ENCODE measurements at regions not wholly inside any gene's neighbourhood (a gene's known extent, or its start where the extent isn't known, plus 50 kb on each side); places are given as distances from the start of the nearest gene placed in this dataset.
"Not testable (repeated sequence)": the region's sequence is repeated elsewhere in the genome, so short reads cannot be mapped to it uniquely, and the experiment has no call there.

DNA sequence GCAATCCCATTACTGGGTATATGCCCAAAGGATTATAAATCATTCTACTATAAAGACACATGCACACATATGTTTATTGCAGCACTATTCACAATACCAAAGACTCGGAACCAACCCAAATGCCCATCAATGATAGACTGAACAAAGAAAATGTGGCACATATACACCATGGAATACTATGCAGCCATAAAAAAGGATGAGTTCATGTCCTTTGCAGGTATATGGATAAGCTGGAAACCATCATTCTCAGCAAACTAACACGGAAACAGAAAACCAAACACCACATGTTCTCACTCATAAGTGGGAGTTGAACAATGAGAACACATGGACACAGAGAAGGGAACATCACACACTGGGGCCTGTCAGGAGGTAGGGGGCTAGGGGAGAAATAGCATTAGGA lies 235.7 kb downstream of the PTN start:
- not testable (repeated sequence) for DNase-seq

DNA sequence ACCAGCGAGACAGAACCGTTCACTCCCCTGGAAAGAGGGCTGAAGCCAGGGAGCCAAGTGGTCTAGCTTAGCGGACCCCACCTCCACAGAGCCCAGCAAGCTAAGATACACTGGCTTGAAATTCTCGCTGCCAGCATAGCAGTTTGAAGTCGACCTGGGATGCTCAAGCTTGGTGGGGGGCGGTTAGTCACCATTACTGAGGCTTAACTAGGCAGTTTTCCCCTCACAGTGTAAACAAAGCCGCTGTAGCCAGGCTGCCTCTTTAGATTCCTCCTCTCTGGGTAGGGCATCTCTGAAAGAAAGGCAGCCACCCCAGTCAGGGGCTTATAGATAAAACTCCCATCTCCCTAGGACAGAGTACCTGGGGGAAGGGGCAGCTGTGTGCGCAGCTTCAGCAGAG lies 235.1 kb downstream of the CHRM2 start:
- DNase-seq = not testable (repeated sequence)

DNA sequence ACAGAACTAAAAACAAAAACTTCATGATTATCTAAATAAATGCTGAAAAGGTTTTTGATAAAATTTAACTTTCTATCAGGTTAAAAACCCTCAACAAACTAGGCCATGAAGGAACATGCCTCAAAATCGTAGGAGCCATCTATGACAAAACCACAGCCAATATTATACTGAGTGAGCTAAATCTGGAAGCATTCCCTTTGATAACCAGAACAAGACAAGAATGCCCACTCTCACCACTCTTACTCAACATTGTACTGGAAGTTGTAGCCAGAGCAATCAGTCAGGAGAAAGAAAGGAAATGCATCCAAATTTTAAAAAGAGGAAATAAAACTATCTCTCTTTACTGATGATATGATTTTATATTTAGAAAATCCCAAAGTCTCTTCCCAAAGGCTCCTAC lies 228.7 kb downstream of the CHRM2 start:
- no peak for DNase-seq

DNA sequence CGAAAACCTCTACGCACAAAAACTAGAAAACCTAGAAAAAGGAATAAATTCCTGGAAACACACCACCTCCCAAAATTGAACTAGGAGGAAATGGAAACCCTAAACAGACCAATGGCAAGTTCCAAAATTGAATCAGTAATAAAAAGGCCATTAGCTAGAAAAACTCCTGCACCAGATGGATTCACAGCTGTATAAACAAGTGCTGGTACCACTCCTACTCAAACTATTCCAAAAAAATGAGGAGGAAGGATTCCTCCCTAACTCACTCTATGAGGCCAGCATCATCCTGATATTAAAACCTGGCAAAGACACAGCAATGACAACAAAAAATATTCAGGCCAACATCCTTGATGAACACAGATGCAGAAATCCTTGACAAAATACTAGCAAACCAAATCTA lies 228.2 kb downstream of the CHRM2 start:
- no peak for DNase-seq

DNA sequence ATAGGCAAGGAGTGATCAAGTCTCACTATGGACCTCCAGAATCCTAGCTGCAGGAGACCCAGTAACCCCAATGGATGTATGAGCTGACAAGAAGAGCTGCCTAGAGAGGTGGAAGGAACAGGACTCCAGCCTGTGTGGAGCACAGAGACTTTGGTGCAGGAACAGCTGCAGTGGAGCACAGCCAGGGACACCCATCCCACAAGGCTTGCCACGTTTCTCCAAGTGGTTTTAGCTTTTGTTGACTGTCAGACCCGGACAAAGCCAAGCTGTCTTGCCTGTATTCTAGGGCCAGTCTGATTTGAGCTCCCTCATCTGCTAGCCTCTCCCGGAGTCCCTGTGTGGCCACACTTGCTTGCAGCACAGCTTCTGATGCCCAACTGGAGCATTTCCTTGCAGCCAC lies 224.7 kb downstream of the CHRM2 start:
- DNase-seq = no peak

DNA sequence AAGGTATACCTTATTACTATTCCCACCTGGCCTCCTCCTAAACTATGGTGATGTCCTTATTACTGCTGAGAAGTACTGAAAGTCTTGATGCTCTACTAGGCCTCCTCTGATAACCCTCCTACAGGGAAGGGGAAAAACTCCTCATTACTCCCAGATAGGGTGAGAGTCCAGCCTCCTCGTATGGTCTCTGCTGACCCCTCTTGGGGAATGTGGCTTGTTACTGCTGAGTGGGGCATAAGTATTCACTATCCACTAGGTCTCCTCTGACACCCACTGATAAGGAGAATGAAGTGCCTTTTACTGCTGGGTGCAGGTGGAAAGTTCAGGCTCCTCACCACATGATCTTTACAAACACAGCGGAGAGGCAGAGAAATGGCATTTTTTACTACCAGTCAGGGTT lies 222.9 kb downstream of the CHRM2 start:
- no peak for DNase-seq

DNA sequence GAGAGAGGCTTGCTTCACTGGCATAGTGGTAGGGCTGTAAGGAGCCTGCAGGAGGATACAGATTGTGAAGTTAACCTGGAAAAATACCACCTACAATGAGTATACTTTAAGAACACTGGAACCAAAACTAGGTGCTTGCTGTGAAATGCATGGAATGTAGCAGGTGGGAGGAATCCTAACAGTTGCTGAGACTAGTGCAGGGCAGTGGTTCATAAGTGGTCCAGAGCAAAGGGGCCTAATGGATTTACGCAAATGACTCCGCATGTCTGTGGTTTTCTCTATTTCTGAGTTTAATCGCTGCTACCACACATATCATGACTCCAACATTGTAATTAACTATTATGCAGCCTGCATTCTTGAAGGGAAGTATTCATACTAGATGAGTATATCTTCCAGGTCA lies 218.4 kb downstream of the CHRM2 start:
- no peak for DNase-seq

DNA sequence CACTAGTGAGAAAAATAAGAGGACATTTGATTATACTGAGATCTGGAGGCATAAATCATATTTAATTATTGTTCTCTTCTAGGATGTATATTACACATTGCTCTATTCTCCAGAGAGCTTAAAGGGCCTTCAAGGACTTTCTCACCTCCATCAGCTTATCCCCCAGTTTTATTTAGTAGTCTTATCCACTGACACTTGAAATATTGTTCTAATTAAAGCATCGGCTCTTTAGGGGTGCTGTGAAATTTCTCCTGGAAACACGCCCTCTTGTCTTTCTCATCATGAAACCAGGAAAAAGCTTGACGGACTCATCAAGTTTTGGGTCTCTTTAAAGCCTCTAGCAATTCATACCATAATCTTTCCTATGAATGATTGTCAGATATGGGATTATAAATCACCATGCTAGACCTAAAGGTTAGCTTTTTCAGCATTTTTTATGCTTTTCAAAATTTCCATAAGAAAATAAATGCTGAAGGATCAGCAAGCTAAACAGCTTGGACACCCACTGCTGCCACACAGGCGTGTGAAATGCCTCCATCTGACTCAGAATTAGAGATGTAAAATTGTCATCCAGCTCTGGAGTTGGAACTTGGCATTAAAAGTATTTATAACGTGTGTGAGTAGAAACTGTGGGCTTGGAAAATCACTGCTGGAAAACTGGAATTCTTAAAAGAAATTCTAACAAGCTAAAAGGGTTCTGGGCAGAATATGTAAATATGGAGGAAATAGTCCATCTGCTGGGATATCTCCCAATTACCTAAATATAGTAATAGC lies 216.3 kb downstream of the CHRM2 start:
- no peak for DNase-seq

DNA sequence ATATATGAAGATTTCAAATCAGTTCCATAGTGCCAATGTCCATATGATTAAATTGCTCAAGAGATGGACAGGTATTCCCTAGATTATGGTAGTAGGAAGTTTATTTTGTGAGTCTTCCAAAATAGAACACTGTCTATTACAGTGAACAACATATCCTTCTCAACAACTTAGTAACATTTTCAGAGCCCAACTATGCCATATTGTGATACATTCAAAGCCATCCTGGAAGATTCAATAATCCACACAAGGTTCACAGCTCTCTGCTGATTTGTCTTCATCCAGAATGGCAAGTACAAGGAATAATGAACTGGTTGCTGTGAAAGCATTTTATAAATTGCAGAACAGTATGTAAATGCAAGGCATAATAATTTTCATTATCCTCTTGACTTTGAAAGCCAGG lies 213.9 kb downstream of the CHRM2 start:
- DNase-seq = no peak

DNA sequence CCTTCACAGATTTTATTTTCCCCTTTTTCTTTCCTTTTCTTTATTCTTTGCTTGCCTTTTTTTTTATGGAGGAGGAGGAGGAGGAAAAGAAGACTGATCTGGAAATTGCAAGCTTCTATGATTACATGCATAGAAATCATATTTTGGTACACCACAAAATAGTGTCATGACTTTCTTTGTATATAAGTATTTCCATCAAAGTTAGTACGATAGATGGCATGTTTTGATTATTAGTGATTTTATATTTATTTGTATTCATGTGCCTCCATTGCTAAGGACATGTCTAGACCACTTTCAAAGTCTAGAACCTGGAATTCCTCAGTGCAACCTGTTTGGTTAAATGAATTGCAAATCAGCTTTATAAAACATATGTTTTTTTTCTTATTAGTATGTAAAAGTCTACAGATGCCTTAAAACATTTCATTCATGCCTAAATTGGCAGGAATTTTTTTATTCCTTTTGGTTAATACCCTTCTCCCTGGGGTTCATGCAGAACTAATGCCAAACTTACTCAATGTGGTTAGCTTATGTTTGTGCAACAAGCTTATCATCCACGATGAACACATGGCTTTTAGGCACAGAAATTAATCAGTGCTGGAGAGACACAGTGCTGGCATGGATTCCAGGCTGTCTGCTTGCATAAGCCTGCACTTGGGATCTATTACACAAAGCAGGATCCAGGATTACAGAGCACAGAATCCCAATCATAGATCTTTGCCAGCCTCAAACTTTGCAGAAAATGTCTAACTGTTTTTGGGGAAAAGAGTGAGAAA lies 213.1 kb downstream of the CHRM2 start:
- DNase-seq = no peak

DNA sequence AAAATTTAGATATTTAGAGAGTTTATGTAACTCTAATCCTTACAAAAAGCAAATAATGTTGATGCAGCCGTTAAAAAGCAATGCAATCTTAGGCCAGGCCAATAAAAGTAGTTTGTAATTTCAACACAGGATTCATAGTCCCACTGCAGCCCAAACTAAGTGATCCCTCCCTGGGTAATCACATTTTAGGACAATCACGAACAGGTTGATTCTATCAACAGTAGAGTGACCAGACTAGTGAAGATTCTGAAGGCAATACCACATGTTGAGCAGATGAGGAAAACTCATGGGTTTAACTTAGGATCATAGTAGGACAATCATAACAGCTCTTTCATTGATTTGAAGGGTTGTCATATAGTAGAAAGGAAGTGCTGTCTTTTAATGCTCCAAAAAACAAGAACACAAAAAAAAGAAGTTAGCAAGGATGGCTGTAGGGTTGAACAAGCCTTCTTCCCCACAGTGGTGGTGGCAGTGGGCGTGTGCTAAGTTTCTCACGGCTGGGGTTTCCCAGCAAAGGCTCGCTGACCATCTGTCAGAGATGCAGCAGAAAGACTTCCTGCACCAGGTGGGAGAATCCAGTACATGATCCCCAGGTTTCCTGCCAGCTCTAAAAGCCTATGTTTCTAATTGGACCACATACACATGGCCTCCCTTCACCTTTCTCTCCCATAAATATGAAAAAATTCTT lies 212.2 kb downstream of the CHRM2 start:
- DNase-seq = no peak

DNA sequence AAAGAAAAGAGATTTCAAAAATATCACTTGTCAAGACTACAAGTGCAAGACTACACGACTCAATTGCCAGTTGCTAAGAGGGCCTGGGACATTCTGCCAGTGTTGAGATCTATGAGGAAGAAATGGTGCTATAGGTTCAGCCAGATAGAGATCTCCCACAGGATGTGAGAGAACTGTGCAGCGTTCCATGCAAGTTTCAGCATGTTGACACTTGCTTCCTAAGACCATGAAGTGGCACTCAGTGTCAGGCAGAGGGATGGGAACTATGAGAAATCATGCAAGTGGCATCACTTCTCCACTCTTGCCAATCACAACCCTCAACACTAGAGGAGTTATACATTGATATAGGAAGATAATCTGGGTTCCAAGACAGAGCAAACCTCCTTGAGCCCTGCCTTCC lies 210.3 kb downstream of the CHRM2 start:
- DNase-seq = no peak

DNA sequence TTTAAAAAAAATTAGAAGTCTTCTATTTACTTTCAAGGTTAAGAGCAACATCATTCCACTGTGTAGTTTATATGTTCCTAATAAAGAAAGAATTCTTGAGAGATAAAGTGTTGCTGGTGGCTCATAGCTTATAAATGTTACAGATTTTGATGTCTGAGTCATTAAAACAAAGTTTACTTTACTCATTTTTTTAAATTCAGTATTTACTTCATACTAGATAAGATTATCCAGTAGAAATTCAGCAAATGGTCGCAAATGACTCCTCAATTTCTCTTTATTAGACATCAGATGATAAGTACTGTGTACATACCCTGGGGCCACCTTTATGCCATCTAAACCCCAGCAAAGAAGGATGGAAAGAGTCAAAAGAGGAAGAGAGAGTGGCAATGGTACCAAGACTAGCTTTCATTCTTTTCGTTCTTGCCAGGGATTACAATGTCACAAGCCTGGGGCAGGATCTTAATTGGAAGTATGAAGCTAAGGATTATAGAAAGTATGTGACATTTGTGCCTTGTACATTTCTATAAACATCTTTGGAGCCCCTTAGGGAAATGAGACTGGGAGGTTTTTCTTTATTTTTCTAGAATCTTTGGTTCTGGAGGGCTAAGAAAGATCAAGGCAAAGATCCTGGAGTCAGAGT lies 206.1 kb downstream of the CHRM2 start:
- no peak for DNase-seq

DNA sequence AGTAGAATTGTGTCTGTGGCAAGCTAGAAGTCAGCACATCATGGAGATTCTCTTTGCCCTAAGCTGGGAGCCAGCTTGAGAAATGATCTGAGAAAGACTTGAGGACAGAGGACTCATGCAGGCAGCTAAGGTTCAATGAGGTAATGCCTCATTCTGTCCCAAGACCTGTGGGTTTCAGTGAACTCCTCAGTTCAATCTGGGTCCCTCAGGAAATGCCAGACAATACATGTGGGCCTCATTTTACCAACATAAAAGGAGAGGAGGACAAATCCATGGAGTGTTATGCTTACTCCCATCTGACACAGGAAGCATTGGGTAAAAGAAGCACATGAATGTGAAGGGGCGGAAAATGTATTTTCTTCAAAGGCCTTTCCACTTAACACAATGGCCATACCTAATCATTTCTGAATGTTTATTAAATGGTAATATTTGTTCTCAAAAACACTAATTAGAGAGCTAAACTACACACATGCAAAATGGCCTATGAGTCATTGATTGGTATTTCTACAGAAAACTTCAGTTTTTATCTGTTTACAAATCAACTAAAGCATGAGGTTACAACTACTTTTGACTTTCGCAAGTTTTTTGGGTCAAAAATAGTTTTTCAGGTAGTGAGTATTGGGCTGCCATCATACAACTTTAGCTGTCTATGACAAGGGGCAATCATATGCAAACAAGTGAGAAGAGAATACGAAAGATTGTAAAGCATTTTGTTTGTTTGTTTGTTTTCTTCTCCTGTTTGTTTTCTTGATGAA lies 205.3 kb downstream of the CHRM2 start:
- DNase-seq = no peak
